ENCODE measurements at regions not wholly inside any gene's neighbourhood (a gene's known extent, or its start where the extent isn't known, plus 50 kb on each side); places are given as distances from the start of the nearest gene placed in this dataset.

- TF ChIP-seq GATA2 (IDR thresholded peaks at IDR 0.05; ENCODE audit: low read depth, low read length) (no peak), GATA3 (IDR thresholded peaks at IDR 0.05; ENCODE audit: low read depth, low read length) (no peak)
These were observed 1349.3 kb upstream of the CELF2 start for GRCh38 chr10:9668411-9668810.

- TF ChIP-seq GATA2 (IDR thresholded peaks at IDR 0.05; ENCODE audit: low read depth, low read length) (no peak), GATA3 (IDR thresholded peaks at IDR 0.05; ENCODE audit: low read depth, low read length) (no peak)
These were observed 1346.8 kb upstream of the CELF2 start for GRCh38 chr10:9670911-9671310.

- TF ChIP-seq GATA3 (IDR thresholded peaks at IDR 0.05; ENCODE audit: low read depth, low read length) = no peak
- no peak for TF ChIP-seq GATA2 (IDR thresholded peaks at IDR 0.05; ENCODE audit: low read depth, low read length)
These were observed 1336.0 kb upstream of the CELF2 start for GRCh38 chr10:9681655-9682054.

GRCh38 chr10:9682802-9683201 lies 1334.9 kb upstream of the CELF2 start:
- TF ChIP-seq GATA3 (IDR thresholded peaks at IDR 0.05; ENCODE audit: low read depth, low read length) (no peak), GATA2 (IDR thresholded peaks at IDR 0.05; ENCODE audit: low read depth, low read length) (no peak)

GRCh38 chr10:9684186-9684585 lies 1333.5 kb upstream of the CELF2 start:
- TF ChIP-seq GATA2 (IDR thresholded peaks at IDR 0.05; ENCODE audit: low read depth, low read length) = no peak
- TF ChIP-seq GATA3 (IDR thresholded peaks at IDR 0.05; ENCODE audit: low read depth, low read length) = no peak

GRCh38 chr10:9685596-9685995 lies 1332.1 kb upstream of the CELF2 start:
- TF ChIP-seq GATA3 (IDR thresholded peaks at IDR 0.05; ENCODE audit: low read depth, low read length) = no peak
- TF ChIP-seq GATA2 (IDR thresholded peaks at IDR 0.05; ENCODE audit: low read depth, low read length) = no peak

GRCh38 chr10:9688711-9689110 lies 1329.0 kb upstream of the CELF2 start:
- TF ChIP-seq GATA2 (IDR thresholded peaks at IDR 0.05; ENCODE audit: low read depth, low read length) (no peak), GATA3 (IDR thresholded peaks at IDR 0.05; ENCODE audit: low read depth, low read length) (no peak)

- no peak for TF ChIP-seq GATA2 (IDR thresholded peaks at IDR 0.05; ENCODE audit: low read depth, low read length)
- TF ChIP-seq GATA3 (IDR thresholded peaks at IDR 0.05; ENCODE audit: low read depth, low read length) = no peak
These were observed 1310.5 kb upstream of the CELF2 start for GRCh38 chr10:9707216-9707615.

GRCh38 chr10:9709849-9710248 lies 1307.8 kb upstream of the CELF2 start:
- no peak for TF ChIP-seq GATA3 (IDR thresholded peaks at IDR 0.05; ENCODE audit: low read depth, low read length)
- TF ChIP-seq GATA2 (IDR thresholded peaks at IDR 0.05; ENCODE audit: low read depth, low read length) = no peak

GRCh38 chr10:9712393-9712792 lies 1305.3 kb upstream of the CELF2 start:
- TF ChIP-seq GATA3 (IDR thresholded peaks at IDR 0.05; ENCODE audit: low read depth, low read length) (no peak), GATA2 (IDR thresholded peaks at IDR 0.05; ENCODE audit: low read depth, low read length) (no peak)

GRCh38 chr10:9719246-9719645 lies 1298.4 kb upstream of the CELF2 start:
- TF ChIP-seq GATA3 (IDR thresholded peaks at IDR 0.05; ENCODE audit: low read depth, low read length) (no peak), GATA2 (IDR thresholded peaks at IDR 0.05; ENCODE audit: low read depth, low read length) (no peak)

GRCh38 chr10:9733766-9734165 lies 1283.9 kb upstream of the CELF2 start:
- TF ChIP-seq GATA2 (IDR thresholded peaks at IDR 0.05; ENCODE audit: low read depth, low read length) (no peak), GATA3 (IDR thresholded peaks at IDR 0.05; ENCODE audit: low read depth, low read length) (no peak)

GRCh38 chr10:9734218-9734617 lies 1283.5 kb upstream of the CELF2 start:
- TF ChIP-seq GATA2 (IDR thresholded peaks at IDR 0.05; ENCODE audit: low read depth, low read length) (no peak), GATA3 (IDR thresholded peaks at IDR 0.05; ENCODE audit: low read depth, low read length) (no peak)

- TF ChIP-seq GATA2 (IDR thresholded peaks at IDR 0.05; ENCODE audit: low read depth, low read length) = no peak
- TF ChIP-seq GATA3 (IDR thresholded peaks at IDR 0.05; ENCODE audit: low read depth, low read length) = no peak
These were observed 1281.9 kb upstream of the CELF2 start for GRCh38 chr10:9735731-9736130.

- TF ChIP-seq GATA2 (IDR thresholded peaks at IDR 0.05; ENCODE audit: low read depth, low read length) (no peak), GATA3 (IDR thresholded peaks at IDR 0.05; ENCODE audit: low read depth, low read length) (no peak)
These were observed 1274.0 kb upstream of the CELF2 start for GRCh38 chr10:9743639-9744038.

GRCh38 chr10:9745158-9745557 lies 1272.5 kb upstream of the CELF2 start:
- TF ChIP-seq GATA2 (IDR thresholded peaks at IDR 0.05; ENCODE audit: low read depth, low read length) = no peak
- no peak for TF ChIP-seq GATA3 (IDR thresholded peaks at IDR 0.05; ENCODE audit: low read depth, low read length)

Data from SH-SY5Y (cell line).